H9 (cell line): ENCODE measurements at regions not wholly inside any gene's neighbourhood (a gene's known extent, or its start where the extent isn't known, plus 50 kb on each side); places are given as distances from the start of the nearest gene placed in this dataset.

Experiments used
- DNase-seq: peaks from one replicate; pipeline ENCODE4 v3.0.0-alpha.2; 2017
- H2AFZ ChIP-seq: one replicate; pipeline ENCODE4 v1.6.1; 2013; ENCODE audit warnings: mild to moderate bottlenecking, low read length, control low read depth, moderate library complexity
- H2AK5ac ChIP-seq: 2 replicates; pipeline ENCODE4 v1.6.1; 2013; ENCODE audit warnings: low read length, control low read depth, mixed read lengths; ENCODE audit not compliant: insufficient read length
- H2BK120ac ChIP-seq: one replicate; pipeline ENCODE4 v1.6.1; 2013; ENCODE audit warnings: low read depth, mild to moderate bottlenecking, low read length, control low read depth, inconsistent platforms; ENCODE audit not compliant: poor library complexity, severe bottlenecking
- H2BK12ac ChIP-seq: 2 replicates; pipeline ENCODE4 v1.6.1; 2013; ENCODE audit warnings: low read length, control low read depth, mixed read lengths, low read depth; ENCODE audit not compliant: insufficient read length
- H2BK15ac ChIP-seq: 2 replicates; pipeline ENCODE4 v1.6.1; 2013; ENCODE audit warnings: low read depth, low read length, control low read depth
- H2BK20ac ChIP-seq: one replicate; pipeline ENCODE4 v1.6.1; 2013; ENCODE audit warnings: low read depth, mild to moderate bottlenecking, low read length, control low read depth, inconsistent platforms; ENCODE audit not compliant: poor library complexity, severe bottlenecking
- H2BK5ac ChIP-seq: 2 replicates; pipeline ENCODE4 v1.6.1; 2013; ENCODE audit warnings: low read length, control low read depth, mixed read lengths; ENCODE audit not compliant: insufficient read length
- H3K14ac ChIP-seq: 2 replicates; pipeline ENCODE4 v1.6.1; 2013; ENCODE audit warnings: low read length, control low read depth; ENCODE audit not compliant: insufficient read depth
- H3K18ac ChIP-seq: 2 replicates; pipeline ENCODE4 v1.6.1; 2013; ENCODE audit warnings: low read depth, mild to moderate bottlenecking, mixed read lengths, low read length, control low read depth; ENCODE audit not compliant: insufficient read length
- H3K23ac ChIP-seq: 2 replicates; pipeline ENCODE4 v1.6.1; 2013; ENCODE audit warnings: low read length, control low read depth, mixed read lengths, low read depth; ENCODE audit not compliant: insufficient read length
- H3K23me2 ChIP-seq: 2 replicates; pipeline ENCODE4 v1.6.1; 2013; ENCODE audit warnings: low read depth, mild to moderate bottlenecking, mixed read lengths, low read length, control low read depth; ENCODE audit not compliant: insufficient read length, poor library complexity, severe bottlenecking
- H3K27ac ChIP-seq: 2 replicates; pipeline ENCODE4 v1.5.1; 2013; ENCODE audit warnings: low read length, control low read depth, mixed read lengths, low read depth; ENCODE audit not compliant: insufficient read length
- H3K27me3 ChIP-seq: 2 replicates; pipeline ENCODE4 v1.6.1; 2013; ENCODE audit warnings: low read length, control low read depth, inconsistent platforms; ENCODE audit not compliant: insufficient read depth
- H3K4ac ChIP-seq: 2 replicates; pipeline ENCODE4 v1.6.1; 2013; ENCODE audit warnings: low read depth, mild to moderate bottlenecking, control low read depth, inconsistent platforms, low read length, moderate library complexity
- H3K4me1 ChIP-seq: 2 replicates; pipeline ENCODE4 v1.6.1; 2013; ENCODE audit warnings: low read length, control low read depth, inconsistent platforms; ENCODE audit not compliant: insufficient read depth
- H3K4me2 ChIP-seq: 2 replicates; pipeline ENCODE4 v1.6.1; 2013; ENCODE audit warnings: low read length, control low read depth, mixed read lengths; ENCODE audit not compliant: insufficient read length, insufficient read depth
- H3K56ac ChIP-seq: 2 replicates; pipeline ENCODE4 v1.6.1; 2013; ENCODE audit warnings: low read depth, mild to moderate bottlenecking, mixed read lengths, low read length, control low read depth; ENCODE audit not compliant: insufficient read length
- H3K79me1 ChIP-seq: 2 replicates; pipeline ENCODE4 v1.6.1; 2013; ENCODE audit warnings: low read depth, mild to moderate bottlenecking, moderate library complexity, low read length, control low read depth, inconsistent platforms; ENCODE audit not compliant: insufficient read depth, poor library complexity, severe bottlenecking
- H3K79me2 ChIP-seq: 2 replicates; pipeline ENCODE4 v1.6.1; 2013; ENCODE audit warnings: low read length, control low read depth, inconsistent platforms; ENCODE audit not compliant: insufficient read depth
- H3K9ac ChIP-seq: 2 replicates; pipeline ENCODE4 v1.6.1; 2013; ENCODE audit warnings: low read length, control low read depth, mixed read lengths; ENCODE audit not compliant: insufficient read length; ENCODE audit errors: extremely low read depth
- H3K9me3 ChIP-seq: one replicate; pipeline ENCODE4 v1.6.1; 2013; ENCODE audit warnings: low read depth, low read length, inconsistent platforms; ENCODE audit not compliant: control insufficient read depth
- H3T11ph ChIP-seq: one replicate; pipeline ENCODE4 v1.6.1; 2013; ENCODE audit warnings: mild to moderate bottlenecking, low read length, control low read depth, inconsistent platforms
- H4K20me1 ChIP-seq: one replicate; pipeline ENCODE4 v1.6.1; 2013; ENCODE audit not compliant: control insufficient read depth, insufficient read length, insufficient read depth
- H4K5ac ChIP-seq: 2 replicates; pipeline ENCODE4 v1.6.1; 2013; ENCODE audit warnings: low read depth, mild to moderate bottlenecking, mixed read lengths, low read length, control low read depth; ENCODE audit not compliant: insufficient read length
- H4K8ac ChIP-seq: replicated peaks from 2 replicates; pipeline ENCODE4 v1.6.1; 2013; ENCODE audit warnings: low read length, control low read depth, mixed read lengths, low read depth; ENCODE audit not compliant: insufficient read length
- H4K91ac ChIP-seq: 2 replicates; pipeline ENCODE4 v1.6.1; 2013; ENCODE audit warnings: low read depth, mild to moderate bottlenecking, moderate library complexity, mixed read lengths, low read length, control low read depth; ENCODE audit not compliant: insufficient read length
- H3K27ac Mint-ChIP-seq, 3 experiments: 2 replicates in 2 of 3; 3 replicates in 1 of 3; pipeline ENCODE4 v1.8.0; 2020 to 2021; ENCODE audit warnings: mixed read lengths in 3 of 3, mild to moderate bottlenecking in 1 of 3, moderate library complexity in 1 of 3
- H3K27me3 Mint-ChIP-seq: 2 replicates; pipeline ENCODE4 v1.8.0; 2021; ENCODE audit warnings: low read depth, mild to moderate bottlenecking, moderate library complexity, mixed read lengths
- H3K36me3 Mint-ChIP-seq, 3 experiments: 2 replicates in 2 of 3; 3 replicates in 1 of 3; pipeline ENCODE4 v1.8.0; 2020 to 2021; ENCODE audit warnings: low read depth in 3 of 3, mixed read lengths in 3 of 3; ENCODE audit not compliant: insufficient read depth in 1 of 3
- H3K4me1 Mint-ChIP-seq, 2 experiments: 2 replicates each; pipeline ENCODE4 v1.8.0; 2020; ENCODE audit warnings: mixed read lengths in 2 of 2
- H3K4me3 Mint-ChIP-seq, 2 experiments: 2 replicates in 1 of 2; 3 replicates in 1 of 2; pipeline ENCODE4 v1.8.0; 2020 to 2021; ENCODE audit warnings: mild to moderate bottlenecking in 2 of 2, mixed read lengths in 2 of 2, moderate library complexity in 1 of 2
- H3K9me3 Mint-ChIP-seq, 2 experiments: 2 replicates in 1 of 2; 3 replicates in 1 of 2; pipeline ENCODE4 v1.8.0; 2020; ENCODE audit warnings: mild to moderate bottlenecking in 2 of 2, mixed read lengths in 2 of 2, moderate library complexity in 1 of 2
- WGBS: extraction: QIAGEN DNeasy Blood & Tissue Kit; methylation state at CpG from one replicate; pipeline ENCODE4 v1.1.7; 2013; ENCODE audit warnings: missing lambda C conversion rate, low lambda C conversion rate, mixed read lengths; ENCODE audit not compliant: insufficient read length; ENCODE audit errors: extremely low coverage; 5-methylcytosine and 5-hydroxymethylcytosine counted together
- TF ChIP-seq, protein P1 (sequence below): fragments of 200-600 bp; sonication (generic); conservative IDR thresholded peaks from 3 replicates; pipeline ENCODE4 v1.8.0; 2021; ENCODE audit warnings: antibody characterized with exemption, mild to moderate bottlenecking

DNA sequence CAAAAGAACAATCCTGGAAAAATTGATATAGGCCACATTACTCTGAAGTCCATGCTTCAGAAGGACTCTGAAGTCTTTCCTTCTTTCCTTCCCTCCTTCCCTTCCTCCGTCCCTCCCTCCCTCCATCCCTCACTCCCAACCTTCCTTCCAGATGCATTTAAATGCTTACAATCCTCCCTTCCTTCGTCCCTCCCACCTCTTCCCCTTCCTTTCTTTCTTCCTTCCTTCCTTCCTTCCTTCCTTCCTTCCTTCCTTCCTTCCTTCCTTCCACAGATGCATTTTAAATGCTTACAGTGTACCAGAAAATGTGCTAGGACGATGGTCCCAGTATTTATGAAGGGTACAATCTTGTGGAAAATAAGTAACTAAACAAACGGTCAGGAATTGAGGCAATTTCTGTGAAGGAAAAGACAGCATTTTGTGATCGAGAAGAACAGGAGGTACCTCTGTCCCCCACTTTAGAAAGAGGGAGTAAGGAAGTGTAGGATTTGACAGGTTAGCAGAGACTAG is 181.3 kb upstream of the TUT7 start:
- Mint-ChIP-seq H3K36me3 (peaks cover 5 to 7% (median 5%) of the 10 kb centered on the region in 3 experiments; a peak in 4 of 7 replicates), H3K4me1 (peaks cover 12 to 14% of the 10 kb centered on the region in 2 experiments), H3K4me3 (no peak overlapping the region), H3K27ac (no peak overlapping the region; a peak in 1 of 7 replicates), H3K9me3 (peaks cover 5 to 10% of the 10 kb centered on the region in 2 experiments), H3K27me3 (peaks cover 2% of the 10 kb centered on the region; the same call in 1 of the 2 replicates)
- Histone ChIP-seq H4K20me1 (no peaks in the 10 kb centered on the region), H2AK5ac (no peak overlapping the region), H3K4me2 (no peak overlapping the region), H3K9me3 (no peaks in the 10 kb centered on the region), H3K14ac (no peak overlapping the region), H3K23ac (no peak overlapping the region), H2AFZ (no peak overlapping the region), H2BK12ac (no peak overlapping the region), H4K8ac (no peak overlapping the region), H3K27me3 (no peaks in the 10 kb centered on the region), H3K9ac (no peak overlapping the region), H2BK120ac (no peak overlapping the region), H4K91ac (no peak overlapping the region), H3K18ac (no peak overlapping the region), H3K79me1 (no peaks in the 10 kb centered on the region), H3K4ac (no peak overlapping the region), H3K4me1 (no peaks in the 10 kb centered on the region; the same call in 1 of the 2 replicates), H3K27ac (no peak overlapping the region), H2BK5ac (no peak overlapping the region), H3K23me2 (no peaks in the 10 kb centered on the region), H4K5ac (no peak overlapping the region), H3T11ph (no peak overlapping the region), H3K56ac (no peak overlapping the region), H2BK20ac (no peak overlapping the region), H3K79me2 (no peaks in the 10 kb centered on the region), H2BK15ac (no peak overlapping the region)
- WGBS, result 100% methylated on average over 1 of the region's 5 CpGs
- DNase-seq, result no peak
- TF ChIP-seq, protein P1, sequence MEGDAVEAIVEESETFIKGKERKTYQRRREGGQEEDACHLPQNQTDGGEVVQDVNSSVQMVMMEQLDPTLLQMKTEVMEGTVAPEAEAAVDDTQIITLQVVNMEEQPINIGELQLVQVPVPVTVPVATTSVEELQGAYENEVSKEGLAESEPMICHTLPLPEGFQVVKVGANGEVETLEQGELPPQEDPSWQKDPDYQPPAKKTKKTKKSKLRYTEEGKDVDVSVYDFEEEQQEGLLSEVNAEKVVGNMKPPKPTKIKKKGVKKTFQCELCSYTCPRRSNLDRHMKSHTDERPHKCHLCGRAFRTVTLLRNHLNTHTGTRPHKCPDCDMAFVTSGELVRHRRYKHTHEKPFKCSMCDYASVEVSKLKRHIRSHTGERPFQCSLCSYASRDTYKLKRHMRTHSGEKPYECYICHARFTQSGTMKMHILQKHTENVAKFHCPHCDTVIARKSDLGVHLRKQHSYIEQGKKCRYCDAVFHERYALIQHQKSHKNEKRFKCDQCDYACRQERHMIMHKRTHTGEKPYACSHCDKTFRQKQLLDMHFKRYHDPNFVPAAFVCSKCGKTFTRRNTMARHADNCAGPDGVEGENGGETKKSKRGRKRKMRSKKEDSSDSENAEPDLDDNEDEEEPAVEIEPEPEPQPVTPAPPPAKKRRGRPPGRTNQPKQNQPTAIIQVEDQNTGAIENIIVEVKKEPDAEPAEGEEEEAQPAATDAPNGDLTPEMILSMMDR, result no peak
